NT2/D1 (cell line): ENCODE measurements at regions not wholly inside any gene's neighbourhood (a gene's known extent, or its start where the extent isn't known, plus 50 kb on each side); places are given as distances from the start of the nearest gene placed in this dataset.

ENCODE experiments used
- SUZ12 ChIP-seq: IDR thresholded peaks from 2 replicates; pipeline ENCODE4 v1.6.1; 2011; ENCODE audit not compliant: insufficient read length, insufficient read depth; ENCODE audit errors: extremely low read depth
- YY1 ChIP-seq: IDR thresholded peaks from 2 replicates; pipeline ENCODE4 v1.6.1; 2011; ENCODE audit not compliant: insufficient read length, insufficient read depth
- ZNF274 ChIP-seq: IDR thresholded peaks from 2 replicates; pipeline ENCODE4 v1.6.1; 2011; ENCODE audit warnings: mild to moderate bottlenecking, low read depth, low read length

- TF ChIP-seq SUZ12 = no peak
- TF ChIP-seq YY1 = no peak
- no peak for TF ChIP-seq ZNF274
Measured at GRCh38 chrX:45404206-45404605, 203.5 kb upstream of the DIPK2B start.
